ENCODE measurements at regions not wholly inside any gene's neighbourhood (a gene's known extent, or its start where the extent isn't known, plus 50 kb on each side); places are given as distances from the start of the nearest gene placed in this dataset.
"Not testable (repeated sequence)": the region's sequence is repeated elsewhere in the genome, so short reads cannot be mapped to it uniquely, and the experiment has no call there.

- no peak overlapping the region for H3K4me3 ChIP-seq (ENCODE audit: low read depth, low read length)
- no peak for DNase-seq (ENCODE audit: low read depth)
- TF ChIP-seq, protein P1, sequence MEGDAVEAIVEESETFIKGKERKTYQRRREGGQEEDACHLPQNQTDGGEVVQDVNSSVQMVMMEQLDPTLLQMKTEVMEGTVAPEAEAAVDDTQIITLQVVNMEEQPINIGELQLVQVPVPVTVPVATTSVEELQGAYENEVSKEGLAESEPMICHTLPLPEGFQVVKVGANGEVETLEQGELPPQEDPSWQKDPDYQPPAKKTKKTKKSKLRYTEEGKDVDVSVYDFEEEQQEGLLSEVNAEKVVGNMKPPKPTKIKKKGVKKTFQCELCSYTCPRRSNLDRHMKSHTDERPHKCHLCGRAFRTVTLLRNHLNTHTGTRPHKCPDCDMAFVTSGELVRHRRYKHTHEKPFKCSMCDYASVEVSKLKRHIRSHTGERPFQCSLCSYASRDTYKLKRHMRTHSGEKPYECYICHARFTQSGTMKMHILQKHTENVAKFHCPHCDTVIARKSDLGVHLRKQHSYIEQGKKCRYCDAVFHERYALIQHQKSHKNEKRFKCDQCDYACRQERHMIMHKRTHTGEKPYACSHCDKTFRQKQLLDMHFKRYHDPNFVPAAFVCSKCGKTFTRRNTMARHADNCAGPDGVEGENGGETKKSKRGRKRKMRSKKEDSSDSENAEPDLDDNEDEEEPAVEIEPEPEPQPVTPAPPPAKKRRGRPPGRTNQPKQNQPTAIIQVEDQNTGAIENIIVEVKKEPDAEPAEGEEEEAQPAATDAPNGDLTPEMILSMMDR (conservative IDR thresholded peaks at IDR 0.05; ENCODE audit: low read depth, low read length): no peak
Measured at GRCh38 chr5:175336781-175337180, 107.2 kb downstream of the DRD1 start.

GRCh38 chr5:175335691-175336090 lies 108.3 kb downstream of the DRD1 start:
- no peak overlapping the region for H3K4me3 ChIP-seq (ENCODE audit: low read depth, low read length)
- TF ChIP-seq, protein P1 (conservative IDR thresholded peaks at IDR 0.05; ENCODE audit: low read depth, low read length): no peak
- DNase-seq (ENCODE audit: low read depth): no peak

DNA sequence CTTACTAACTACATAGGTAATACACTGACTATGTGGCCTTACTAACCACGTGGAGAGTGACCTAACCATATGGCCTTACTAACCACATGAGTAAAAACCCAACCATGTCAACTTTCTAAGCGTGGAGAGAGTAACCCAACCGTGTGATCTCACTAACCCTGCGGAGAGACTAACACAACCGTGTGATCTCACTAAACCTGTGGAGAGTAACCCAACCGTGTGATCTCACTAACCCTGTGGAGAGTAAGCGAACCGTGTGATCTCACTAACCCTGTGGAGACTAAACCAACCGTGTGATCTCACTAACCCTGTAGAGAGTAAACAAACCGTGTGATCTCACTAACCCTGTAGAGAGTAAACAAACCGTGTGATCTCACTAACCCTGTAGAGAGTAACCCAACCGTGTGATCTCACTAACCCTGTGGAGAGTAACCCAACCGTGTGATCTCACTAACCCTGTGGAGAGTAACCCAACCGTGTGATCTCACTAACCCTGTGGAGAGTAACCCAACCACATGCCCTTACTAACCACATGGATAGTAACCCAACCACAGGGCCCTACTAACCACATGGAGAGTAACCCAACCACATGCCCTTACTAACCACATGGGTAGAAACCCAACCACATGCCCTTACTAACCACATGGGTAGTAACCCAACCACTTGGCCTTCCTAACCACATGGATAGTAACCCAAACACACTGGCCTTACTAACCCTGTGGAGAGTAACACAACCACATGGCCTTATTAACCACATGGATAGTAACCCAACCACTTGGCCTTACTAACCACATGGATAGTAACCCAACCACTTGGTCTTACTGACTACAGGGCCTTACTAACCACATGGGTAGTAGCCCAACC lies 112.6 kb downstream of the DRD1 start:
- H3K4me3 ChIP-seq (ENCODE audit: low read depth, low read length); DNase-seq (ENCODE audit: low read depth): not testable (repeated sequence)

DNA sequence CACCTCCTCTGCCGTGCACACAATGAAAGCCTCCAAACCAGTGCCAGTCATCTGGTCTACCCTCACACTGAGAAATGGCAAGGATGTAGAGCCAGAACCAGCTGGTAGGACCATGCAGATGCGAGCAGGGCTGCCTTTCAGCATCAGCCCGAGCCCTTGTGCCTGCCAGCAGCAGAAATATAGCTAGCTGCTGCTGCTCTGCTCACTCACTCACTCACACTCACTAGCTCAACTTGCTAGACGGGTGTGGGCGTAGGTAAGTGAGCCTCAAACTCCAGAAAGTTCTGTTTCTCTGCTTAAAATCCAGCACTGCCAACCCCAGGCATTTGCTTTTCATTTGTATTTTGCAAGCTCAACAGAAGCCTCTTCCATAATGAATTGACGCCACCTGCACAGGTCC lies 114.0 kb downstream of the DRD1 start:
- DNase-seq (ENCODE audit: low read depth): no peak
- H3K4me3 ChIP-seq (ENCODE audit: low read depth, low read length): no peak overlapping the region
- TF ChIP-seq, protein P1 (conservative IDR thresholded peaks at IDR 0.05; ENCODE audit: low read depth, low read length): no peak

- no peak overlapping the region for H3K4me3 ChIP-seq (ENCODE audit: low read depth, low read length)
- no peak for DNase-seq (ENCODE audit: low read depth)
- TF ChIP-seq, protein P1 (conservative IDR thresholded peaks at IDR 0.05; ENCODE audit: low read depth, low read length): no peak
Measured at GRCh38 chr5:175328687-175329086, 115.3 kb downstream of the DRD1 start.

DNA sequence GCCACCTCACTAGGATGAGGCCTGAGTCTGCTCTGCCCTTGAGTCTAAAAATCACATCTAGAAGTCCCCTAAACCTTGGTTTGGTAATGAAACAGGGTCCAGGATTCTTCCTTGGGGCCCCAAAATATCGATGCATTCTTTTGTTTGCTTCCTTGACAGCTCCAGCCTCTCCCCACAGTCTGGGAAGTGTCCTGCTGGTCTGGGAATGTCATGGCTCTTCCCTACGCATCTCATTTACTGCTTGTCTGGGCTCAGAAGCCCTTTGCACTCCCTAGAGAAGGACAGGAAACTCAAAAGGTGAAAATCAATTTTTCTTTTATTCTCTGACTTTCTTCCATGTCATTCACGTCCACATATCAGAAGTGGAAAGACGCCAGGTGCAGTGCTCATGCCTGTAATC lies 115.8 kb downstream of the DRD1 start:
- H3K4me3 ChIP-seq (ENCODE audit: low read depth, low read length): no peak overlapping the region
- TF ChIP-seq, protein P1 (conservative IDR thresholded peaks at IDR 0.05; ENCODE audit: low read depth, low read length): no peak
- no peak for DNase-seq (ENCODE audit: low read depth)

GRCh38 chr5:175325681-175326080 lies 118.3 kb downstream of the DRD1 start:
- no peak for DNase-seq (ENCODE audit: low read depth)
- no peak overlapping the region for H3K4me3 ChIP-seq (ENCODE audit: low read depth, low read length)
- TF ChIP-seq, protein P1 (conservative IDR thresholded peaks at IDR 0.05; ENCODE audit: low read depth, low read length): no peak
